H1 (cell line): ENCODE measurements at regions not wholly inside any gene's neighbourhood (a gene's known extent, or its start where the extent isn't known, plus 50 kb on each side); places are given as distances from the start of the nearest gene placed in this dataset.
A peak's percentile ranks its signal among the peaks of the same experiment; 100 is the strongest.

Source experiments
- CTCF ChIA-PET: fragments of 300-600 bp; sonication (Branson Sonifier 250); formaldehyde crosslinking; loops from one replicate; lab custom pipeline; 2021; ENCODE audit not compliant: partially characterized antibody; lab: Charles Lee
- POLR2A ChIA-PET: fragments of 300-600 bp; sonication (Branson Sonifier 250); formaldehyde crosslinking; loops from one replicate; lab custom pipeline; 2021; ENCODE audit warnings: inconsistent platforms; ENCODE audit not compliant: partially characterized antibody; lab: Charles Lee
- DNase-seq, 2 experiments: peaks; one replicate each; pipeline versions ENCODE4 v3.0.0 to v3.0.0-alpha.2; 2010 to 2022; ENCODE audit warnings: low spot score in 2 of 2, low read depth in 1 of 2, mixed read lengths in 1 of 2
- FAIRE-seq: peaks from 2 replicates; lab custom pipeline; 2011; peaks lifted over from hg19 to GRCh38; lab: Jason Lieb, UNC
- H2AFZ ChIP-seq: 2 replicates; pipeline ENCODE4 v1.8.1; 2012; ENCODE audit warnings: low read length, inconsistent platforms
- H2AK5ac ChIP-seq: 2 replicates; pipeline ENCODE4 v1.6.1; 2013; ENCODE audit warnings: low read depth, low read length
- H2BK120ac ChIP-seq: replicated peaks from 2 replicates; pipeline ENCODE3; 2013; ENCODE audit warnings: low read depth, low read length, inconsistent platforms
- H2BK12ac ChIP-seq: 2 replicates; pipeline ENCODE4 v1.6.1; 2013; ENCODE audit warnings: low read depth, low read length
- H2BK15ac ChIP-seq: 2 replicates; pipeline ENCODE4 v1.6.1; 2013; ENCODE audit warnings: low read length
- H2BK20ac ChIP-seq: 2 replicates; pipeline ENCODE4 v1.6.1; 2013; ENCODE audit warnings: low read length
- H2BK5ac ChIP-seq: 2 replicates; pipeline ENCODE4 v1.6.1; 2013; ENCODE audit warnings: low read depth, low read length
- H3K14ac ChIP-seq: 2 replicates; pipeline ENCODE4 v1.6.1; 2013; ENCODE audit warnings: inconsistent platforms; ENCODE audit not compliant: insufficient read length
- H3K18ac ChIP-seq: 2 replicates; pipeline ENCODE4 v1.6.1; 2013; ENCODE audit warnings: low read length; ENCODE audit errors: extremely low read depth
- H3K23ac ChIP-seq: 2 replicates; pipeline ENCODE4 v1.6.1; 2013; ENCODE audit warnings: inconsistent platforms; ENCODE audit not compliant: insufficient read length
- H3K23me2 ChIP-seq: 2 replicates; pipeline ENCODE4 v1.6.1; 2013; ENCODE audit warnings: low read depth, low read length
- H3K27ac ChIP-seq: 2 replicates; pipeline ENCODE4 v1.6.1; 2011; ENCODE audit warnings: low read depth, low read length, inconsistent platforms
- H3K27me3 ChIP-seq, 4 experiments: replicated peaks in 1 of 4; 1 replicate in 1 of 4; 2 replicates in 3 of 4; pipeline versions ENCODE4 v1.6.1 to v1.8.1; 2011 to 2013; ENCODE audit warnings: low read length in 3 of 4, mild to moderate bottlenecking in 3 of 4, inconsistent platforms in 2 of 4, mixed read lengths in 2 of 4, moderate library complexity in 1 of 4; ENCODE audit not compliant: control insufficient read depth in 3 of 4, insufficient read depth in 3 of 4; ENCODE audit errors: extremely low read depth in 1 of 4
- H3K36me3 ChIP-seq, 4 experiments: 2 replicates each; pipeline versions ENCODE4 v1.6.1 to v1.8.1; 2011 to 2013; ENCODE audit warnings: mild to moderate bottlenecking in 4 of 4, low read length in 3 of 4, moderate library complexity in 2 of 4, control low read depth in 1 of 4, inconsistent platforms in 1 of 4; ENCODE audit not compliant: insufficient read depth in 4 of 4, control insufficient read depth in 2 of 4
- H3K4ac ChIP-seq: replicated peaks from 2 replicates; pipeline ENCODE3; 2013; ENCODE audit warnings: low read length, low read depth, mixed read lengths, inconsistent platforms; ENCODE audit not compliant: insufficient read length
- H3K4me1 ChIP-seq, 4 experiments: replicated peaks in 1 of 4; 1 replicate in 1 of 4; 2 replicates in 3 of 4; pipeline versions ENCODE4 v1.6.1 to v1.8.1; 2011 to 2013; ENCODE audit warnings: low read length in 3 of 4, inconsistent platforms in 2 of 4, mixed read lengths in 1 of 4; ENCODE audit not compliant: insufficient read depth in 4 of 4, control insufficient read depth in 3 of 4
- H3K4me2 ChIP-seq, 2 experiments: 2 replicates each; pipeline versions ENCODE4 v1.6.1 to v1.8.1; 2011 to 2013; ENCODE audit warnings: low read depth in 2 of 2, low read length in 2 of 2, control low read depth in 1 of 2, inconsistent platforms in 1 of 2, mild to moderate bottlenecking in 1 of 2; ENCODE audit not compliant: insufficient read depth in 1 of 2
- H3K4me3 ChIP-seq, 4 experiments: fragments of 200-600, 300-600 bp in 1 of 4; sonication (generic), shearing (Covaris generic), sonication (Bioruptor Twin) in 1 of 4; 2 replicates each; pipeline versions ENCODE4 v1.5.1 to v1.8.1; 2011 to 2016; ENCODE audit warnings: low read length in 4 of 4, low read depth in 3 of 4, control low read depth in 2 of 4, inconsistent platforms in 2 of 4, mild to moderate bottlenecking in 2 of 4, mixed read lengths in 1 of 4, moderate library complexity in 1 of 4; ENCODE audit not compliant: insufficient read depth in 2 of 4; ENCODE audit errors: extremely low read depth in 1 of 4
- H3K56ac ChIP-seq: replicated peaks from 2 replicates; pipeline ENCODE3; 2013; ENCODE audit warnings: low read depth, mild to moderate bottlenecking, mixed read lengths, low read length, inconsistent platforms; ENCODE audit not compliant: insufficient read length
- H3K79me1 ChIP-seq: 2 replicates; pipeline ENCODE4 v1.6.1; 2013; ENCODE audit warnings: low read depth, low read length, control low read depth
- H3K79me2 ChIP-seq, 2 experiments: 2 replicates each; pipeline versions ENCODE4 v1.6.1 to v1.8.1; 2012 to 2013; ENCODE audit warnings: low read length in 2 of 2, mild to moderate bottlenecking in 2 of 2, inconsistent platforms in 1 of 2; ENCODE audit not compliant: insufficient read depth in 2 of 2, control insufficient read depth in 1 of 2
- H3K9ac ChIP-seq, 4 experiments: replicated peaks in 1 of 4; 1 replicate in 1 of 4; 2 replicates in 3 of 4; pipeline versions ENCODE4 v1.6.1 to v1.8.1; 2011 to 2013; ENCODE audit warnings: low read depth in 3 of 4, low read length in 3 of 4, control low read depth in 2 of 4, mild to moderate bottlenecking in 2 of 4, moderate library complexity in 2 of 4, inconsistent platforms in 1 of 4; ENCODE audit errors: extremely low read depth in 1 of 4
- H3K9me3 ChIP-seq, 2 experiments: 2 replicates each; pipeline versions ENCODE4 v1.6.1 to v1.8.1; 2012 to 2013; ENCODE audit warnings: mild to moderate bottlenecking in 2 of 2, moderate library complexity in 2 of 2, control low read depth in 1 of 2, inconsistent platforms in 1 of 2, low read depth in 1 of 2, low read length in 1 of 2, mixed read lengths in 1 of 2; ENCODE audit not compliant: insufficient read depth in 2 of 2
- H4K20me1 ChIP-seq, 2 experiments: replicated peaks in 1 of 2; 2 replicates each; pipeline versions ENCODE3 to v1.8.1; 2011 to 2013; ENCODE audit warnings: inconsistent platforms in 2 of 2, low read length in 2 of 2, mild to moderate bottlenecking in 1 of 2; ENCODE audit not compliant: insufficient read depth in 2 of 2, control insufficient read depth in 1 of 2
- H4K5ac ChIP-seq: 2 replicates; pipeline ENCODE4 v1.6.1; 2013; ENCODE audit warnings: low read length, low read depth, mixed read lengths, inconsistent platforms; ENCODE audit not compliant: insufficient read length
- H4K8ac ChIP-seq: 2 replicates; pipeline ENCODE4 v1.8.0; 2013; ENCODE audit warnings: mild to moderate bottlenecking, moderate library complexity, low read length, inconsistent platforms; ENCODE audit not compliant: insufficient read depth; ENCODE audit errors: extremely low read depth
- H4K91ac ChIP-seq: replicated peaks from 2 replicates; pipeline ENCODE3; 2013; ENCODE audit warnings: low read length, mixed read lengths, inconsistent platforms; ENCODE audit not compliant: insufficient read length
- CBX5 ChIP-seq: fragments of 300-800, 300-1000 bp; sonication (generic); IDR thresholded peaks from 2 replicates; pipeline ENCODE4 v1.7.1; 2016; ENCODE audit warnings: antibody characterized with exemption, low read length, low read depth
- CBX8 ChIP-seq: fragments of 300-800, 300-1000 bp; sonication (generic); IDR thresholded peaks from 2 replicates; pipeline ENCODE4 v1.7.1; 2016; ENCODE audit warnings: low read depth, low read length, borderline replicate concordance
- FOSL1 ChIP-seq: IDR thresholded peaks from 2 replicates; pipeline ENCODE4 v1.6.1; 2011; ENCODE audit warnings: mild to moderate bottlenecking, low read depth, low read length, moderate library complexity; ENCODE audit not compliant: insufficient read depth
- HDAC6 ChIP-seq: IDR thresholded peaks from one replicate; pipeline ENCODE4 v1.7.1; 2012; ENCODE audit warnings: low read depth, mild to moderate bottlenecking, inconsistent platforms, low read length, moderate library complexity
- KDM4A ChIP-seq: IDR thresholded peaks from one replicate; pipeline ENCODE4 v1.7.1; 2012; ENCODE audit warnings: low read depth, mild to moderate bottlenecking, moderate library complexity, low read length, inconsistent platforms; ENCODE audit not compliant: severe bottlenecking
- KDM5A ChIP-seq: fragments of 200-600 bp; IDR thresholded peaks from 2 replicates; pipeline ENCODE4 v1.7.1; 2012; ENCODE audit warnings: mild to moderate bottlenecking, low read length, inconsistent platforms, mixed read lengths
- MAFK ChIP-seq: IDR thresholded peaks from 2 replicates; pipeline ENCODE4 v1.6.1; 2012; ENCODE audit warnings: low read depth, mild to moderate bottlenecking, improper control_type of control experiment, low read length
- MAX ChIP-seq: IDR thresholded peaks from 2 replicates; pipeline ENCODE4 v1.6.1; 2012; ENCODE audit warnings: inconsistent platforms
- POU5F1 ChIP-seq: IDR thresholded peaks from 2 replicates; pipeline ENCODE4 v1.6.1; 2011; ENCODE audit warnings: low read depth, mild to moderate bottlenecking, low read length, moderate library complexity
- SIN3A ChIP-seq, 2 experiments: IDR thresholded peaks in 1 of 2; conservative IDR thresholded peaks in 1 of 2; 2 replicates each; pipeline ENCODE4 v1.6.1; 2011 to 2012; ENCODE audit warnings: low read length in 2 of 2, improper control_type of control experiment in 1 of 2, low read depth in 1 of 2, mild to moderate bottlenecking in 1 of 2
- YY1 ChIP-seq: IDR thresholded peaks from 2 replicates; pipeline ENCODE4 v1.6.1; 2011; ENCODE audit warnings: low read depth, mild to moderate bottlenecking, low read length
- WGBS, 2 experiments: shearing (Covaris generic) in 1 of 2; methylation state at CpG; one replicate each; pipeline versions ENCODE4 v1.1.6 to v1.1.7; 2013 to 2015; ENCODE audit warnings: low lambda C conversion rate in 2 of 2, mixed read lengths in 2 of 2, inconsistent platforms in 1 of 2, low coverage in 1 of 2, missing lambda C conversion rate in 1 of 2; ENCODE audit not compliant: insufficient replicate concordance in 2 of 2, insufficient coverage in 1 of 2, insufficient read length in 1 of 2; ENCODE audit errors: extremely low coverage in 1 of 2, missing lambda C conversion rate in 1 of 2; 5-methylcytosine and 5-hydroxymethylcytosine counted together

GRCh38 chrX:51802917-51803688 lies 59.9 kb downstream of the GSPT2 start:
- H3K18ac ChIP-seq = peak overlapping the region; percentile 90
- H3K14ac ChIP-seq = no peak overlapping the region
- peak overlapping the region; percentile 61; the same call in 1 of the 2 replicates for H2BK15ac ChIP-seq
- DNase-seq (peak; percentile 58), FAIRE-seq (peak; percentile 100)
- H3K4me1 ChIP-seq = peaks cover 0 to 3% (median 0%) of the 10 kb centered on the region in 4 experiments; a peak in 2 of 7 replicates
- no peak overlapping the region for H2BK20ac ChIP-seq
- H3K36me3 ChIP-seq = peaks cover 0 to 4% (median 0%) of the 10 kb centered on the region in 4 experiments; a peak in 2 of 8 replicates
- peak overlapping the region; percentile 72 for H3K4ac ChIP-seq
- ChIA-PET CTCF (interaction anchor here (0.8 to 1.8 kb wide), 5 partner anchors 11 to 165 kb away, joined by 3 to 6 read pairs (median 4); no protein-coding TSS in a partner anchor), POLR2A (interaction anchor here (0.9 to 1.0 kb wide), 3 partner anchors 9 to 77 kb away, joined by 3 to 4 read pairs (median 3); partner anchors contain the start of gene GSPT2)
- no peak overlapping the region for H2BK120ac ChIP-seq
- no peak overlapping the region for H3K23ac ChIP-seq
- H3K56ac ChIP-seq = no peak overlapping the region
- peak overlapping the region; percentile 98 for H3K27ac ChIP-seq
- 0% methylated on average over 25 of the region's 26 CpGs; no CpG with 5 or more reads in 1 of the 2 experiments for WGBS, 2 experiments
- H4K91ac ChIP-seq = peak overlapping the region; percentile 88
- H3K4me2 ChIP-seq = peak overlapping the region; percentile 68 to 86
- peak overlapping the region; percentile 93 for H4K5ac ChIP-seq
- H2AK5ac ChIP-seq = no peak overlapping the region
- H3K23me2 ChIP-seq = no peaks in the 10 kb centered on the region
- H2AFZ ChIP-seq = peak overlapping the region; percentile 81
- H3K4me3 ChIP-seq = peak overlapping the region; percentile 81 to 89 (median 84)
- H3K27me3 ChIP-seq = no peaks in the 10 kb centered on the region
- no peaks in the 10 kb centered on the region for H3K79me1 ChIP-seq
- H2BK12ac ChIP-seq = peak overlapping the region; percentile 87; the same call in 1 of the 2 replicates
- H2BK5ac ChIP-seq = peak overlapping the region; percentile 98
- peaks cover 0 to 44% of the 10 kb centered on the region in 2 experiments; a peak in 2 of 4 replicates for H3K79me2 ChIP-seq
- peak overlapping the region; percentile 35; the same call in 1 of the 2 replicates for H4K8ac ChIP-seq
- H3K9ac ChIP-seq = peak overlapping the region; percentile 65 to 96 (median 90)
- no peaks in the 10 kb centered on the region for H4K20me1 ChIP-seq
- H3K9me3 ChIP-seq = no peaks in the 10 kb centered on the region
- no peak for TF ChIP-seq HDAC6
- TF ChIP-seq MAX = no peak
- no peak for TF ChIP-seq CBX5
- no peak for TF ChIP-seq CBX8
- TF ChIP-seq KDM4A = peak; percentile 12
- no peak for TF ChIP-seq FOSL1
- no peak for TF ChIP-seq MAFK
- 0 out of 4 replicates have a peak, but pooled peaks of 1 of the 2 experiments have one; percentile 40 for TF ChIP-seq SIN3A (conservative IDR thresholded peaks at IDR 0.05 in 1 of 2, IDR thresholded peaks at IDR 0.05 in 1 of 2; ENCODE audit: low read depth in 1 of 2, low read length in 2 of 2)
- no peak for TF ChIP-seq KDM5A
- TF ChIP-seq POU5F1 = no peak
- TF ChIP-seq YY1 = 0 out of 2 replicates have a peak, but pooled peaks have one; percentile 28
